HCT116 (cell line): ENCODE measurements at regions not wholly inside any gene's neighbourhood (a gene's known extent, or its start where the extent isn't known, plus 50 kb on each side); places are given as distances from the start of the nearest gene placed in this dataset.

Source experiments
- ATAC-seq: fragments of 200-7000 bp; cut with Tn5 transposase; 2 replicates; pipeline ENCODE4 v1.9.1; 2020; ENCODE audit warnings: mild to moderate bottlenecking, moderate library complexity
- BruUV-seq: library from RNA; stranded (reverse); fragments of 400-500 nt; replicated peaks from 2 replicates; lab custom pipeline; 2021; lab: Mats Ljungman, UMichigan
- CTCF ChIA-PET: fragments of 300-600 bp; sonication (Branson Sonifier 250); formaldehyde crosslinking; loops from one replicate; lab custom pipeline; 2021; ENCODE audit warnings: antibody characterized with exemption; lab: Charles Lee
- POLR2A ChIA-PET: fragments of 300-600, 350-600 bp; sonication (Branson Sonifier 250); formaldehyde crosslinking; loops from one replicate; lab custom pipeline; 2021; ENCODE audit warnings: antibody characterized with exemption; lab: Charles Lee
- RAD21 ChIA-PET, 2 experiments: fragments of 300-600 bp; sonication (Branson Sonifier 250); formaldehyde crosslinking; loops; one replicate each; lab custom pipeline; 2023; ENCODE audit warnings: low total read pairs in 2 of 2; ENCODE audit not compliant: uncharacterized antibody in 2 of 2, unreplicated experiment in 2 of 2, low non-redundant PET in 1 of 2; lab: Charles Lee
- DNase-seq: peaks from one replicate; pipeline ENCODE4 v3.0.0-alpha.2; 2010; ENCODE audit warnings: low read depth, low spot score
- H2AFZ ChIP-seq: fragments of 200-600 bp; shearing (Covaris generic), sonication (generic); 2 replicates; pipeline ENCODE4 v1.6.1; 2017; ENCODE audit warnings: low read depth, mixed run types, mixed read lengths, antibody characterized with exemption, low read length; ENCODE audit not compliant: poor library complexity, severe bottlenecking
- H3K27ac ChIP-seq: 2 replicates; pipeline ENCODE4 v1.5.1; 2012; ENCODE audit warnings: low read depth, low read length
- H3K27me3 ChIP-seq: fragments of 200-600 bp; sonication (generic); 2 replicates; pipeline ENCODE4 v1.6.1; 2016; ENCODE audit warnings: mixed run types, low read length, mixed read lengths; ENCODE audit not compliant: insufficient read depth
- H3K36me3 ChIP-seq, 2 experiments: fragments of 200-500 bp in 1 of 2; fragments of 200-600 bp in 1 of 2; sonication (Bioruptor generic) in 1 of 2; sonication (generic) in 1 of 2; 2 replicates each; pipeline versions ENCODE4 v1.5.1 to v1.6.1; 2014 to 2016; ENCODE audit warnings: low read length in 2 of 2, inconsistent platforms in 1 of 2, mixed read lengths in 1 of 2, mixed run types in 1 of 2; ENCODE audit not compliant: insufficient read depth in 2 of 2, control insufficient read depth in 1 of 2
- H3K4me1 ChIP-seq, 2 experiments: fragments of 200-600 bp in 1 of 2; sonication (generic) in 1 of 2; 2 replicates each; pipeline versions ENCODE4 v1.5.1 to v1.6.1; 2012 to 2017; ENCODE audit warnings: low read length in 2 of 2, inconsistent platforms in 1 of 2, mild to moderate bottlenecking in 1 of 2, mixed read lengths in 1 of 2, mixed run types in 1 of 2, moderate library complexity in 1 of 2; ENCODE audit not compliant: insufficient read depth in 2 of 2, control insufficient read depth in 1 of 2
- H3K4me2 ChIP-seq: fragments of 200-600 bp; sonication (generic); 2 replicates; pipeline ENCODE4 v1.6.1; 2017; ENCODE audit warnings: mixed run types, low read length, mixed read lengths
- H3K4me3 ChIP-seq, 2 experiments: fragments of 200-600 bp in 1 of 2; sonication (generic) in 1 of 2; replicated peaks in 1 of 2; 2 replicates each; pipeline ENCODE4 v1.5.1; 2011 to 2016; ENCODE audit warnings: low read length in 2 of 2, control low read depth in 1 of 2, low read depth in 1 of 2, mild to moderate bottlenecking in 1 of 2, mixed read lengths in 1 of 2, mixed run types in 1 of 2
- H3K79me2 ChIP-seq: fragments of 200-600 bp; sonication (generic); 2 replicates; pipeline ENCODE4 v1.6.1; 2017; ENCODE audit warnings: mild to moderate bottlenecking, mixed run types, low read length, moderate library complexity, mixed read lengths; ENCODE audit not compliant: insufficient read depth
- H3K9ac ChIP-seq: fragments of 200-600 bp; sonication (generic); 2 replicates; pipeline ENCODE4 v1.6.1; 2016; ENCODE audit warnings: low read length, mixed read lengths
- H3K9me2 ChIP-seq: fragments of 200-600 bp; sonication (generic), shearing (Covaris generic); 2 replicates; pipeline ENCODE4 v1.6.1; 2017; ENCODE audit warnings: mixed run types, mild to moderate bottlenecking, moderate library complexity; ENCODE audit not compliant: insufficient read depth
- H3K9me3 ChIP-seq, 2 experiments: fragments of 200-500 bp in 1 of 2; fragments of 200-600 bp in 1 of 2; sonication (Bioruptor generic) in 1 of 2; sonication (generic) in 1 of 2; 2 replicates each; pipeline ENCODE4 v1.6.1; 2014 to 2017; ENCODE audit warnings: low read length in 2 of 2, mixed read lengths in 2 of 2, inconsistent platforms in 1 of 2, low read depth in 1 of 2, mild to moderate bottlenecking in 1 of 2, mixed run types in 1 of 2, moderate library complexity in 1 of 2; ENCODE audit not compliant: control insufficient read depth in 1 of 2, insufficient read depth in 1 of 2
- H4K20me1 ChIP-seq: fragments of 200-600 bp; sonication (generic), shearing (Covaris generic); 2 replicates; pipeline ENCODE4 v1.6.1; 2017; ENCODE audit warnings: mixed run types, mild to moderate bottlenecking, moderate library complexity; ENCODE audit not compliant: insufficient read depth
- CBX3 ChIP-seq: IDR thresholded peaks from 2 replicates; pipeline ENCODE4 v1.6.1; 2012; ENCODE audit warnings: low read depth
- EGR1 ChIP-seq: IDR thresholded peaks from 2 replicates; pipeline ENCODE4 v1.6.1; 2012; ENCODE audit warnings: low read depth
- ELF1 ChIP-seq: IDR thresholded peaks from 2 replicates; pipeline ENCODE4 v1.6.1; 2012; ENCODE audit warnings: low read depth, borderline replicate concordance
- EZH2phosphoT487 ChIP-seq: fragments of 200-600 bp; IDR thresholded peaks from 2 replicates; pipeline ENCODE4 v1.6.1; 2018; ENCODE audit warnings: antibody characterized with exemption, borderline replicate concordance
- FOSL1 ChIP-seq: IDR thresholded peaks from 2 replicates; pipeline ENCODE4 v1.6.1; 2012; ENCODE audit warnings: low read depth
- SIN3A ChIP-seq: IDR thresholded peaks from 2 replicates; pipeline ENCODE4 v1.6.1; 2012; ENCODE audit warnings: low read depth
- SRF ChIP-seq: IDR thresholded peaks from 2 replicates; pipeline ENCODE4 v1.6.1; 2012; ENCODE audit warnings: low read depth
- TCF7L2 ChIP-seq: IDR thresholded peaks from 2 replicates; pipeline ENCODE4 v1.7.0; 2011; ENCODE audit warnings: borderline replicate concordance, inconsistent platforms; ENCODE audit not compliant: insufficient read depth, insufficient read length; ENCODE audit errors: extremely low read depth
- YY1 ChIP-seq: IDR thresholded peaks from 2 replicates; pipeline ENCODE4 v1.6.1; 2011; ENCODE audit warnings: low read length, low read depth, moderate library complexity, mild to moderate bottlenecking; ENCODE audit not compliant: insufficient replicate concordance; ENCODE audit errors: extremely low read depth
- ZFX ChIP-seq: fragments of 450-650 bp; IDR thresholded peaks from 2 replicates; pipeline ENCODE4 v1.6.1; 2017
- ZNF274 ChIP-seq: fragments of 200-500 bp; sonication (Bioruptor generic); IDR thresholded peaks from 2 replicates; pipeline ENCODE4 v1.6.1; 2014; ENCODE audit warnings: mild to moderate bottlenecking, low read depth, low read length, inconsistent platforms
- intact Hi-C: fragments of 100-400 bp; cut with micrococcal nuclease; formaldehyde crosslinking; loops from 2 replicates; pipeline ENCODE4 v1.10.0; 2022
- TF ChIP-seq, protein P1 (sequence below): IDR thresholded peaks from 2 replicates; pipeline ENCODE4 v1.6.1; 2011; ENCODE audit warnings: mild to moderate bottlenecking, low read length, moderate library complexity; ENCODE audit not compliant: insufficient replicate concordance; ENCODE audit errors: extremely low read depth
- TF ChIP-seq, protein P2 (sequence below): IDR thresholded peaks from 2 replicates; pipeline ENCODE4 v1.6.1; 2012

DNA sequence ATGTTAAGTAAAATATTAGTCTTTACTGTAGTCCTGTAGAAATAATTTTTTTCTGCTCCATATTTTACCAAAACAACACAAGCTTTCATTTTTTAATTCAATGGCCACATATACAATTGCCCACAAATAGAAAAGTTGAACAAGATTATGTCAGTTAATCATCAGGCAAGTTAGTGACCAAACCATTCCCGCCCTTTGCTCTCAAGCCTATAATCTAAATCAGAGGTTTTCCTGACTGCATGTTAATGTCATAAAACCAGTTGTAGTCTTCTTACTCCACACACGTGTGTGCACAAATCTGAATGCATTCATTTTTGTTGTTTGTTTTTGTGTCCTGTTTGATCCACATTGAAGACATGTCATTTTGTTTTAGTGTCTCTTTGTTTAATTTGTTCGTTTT, 1357.7 kb upstream of the GJE1 start:
- no peak overlapping the region for H2AFZ ChIP-seq
- H3K9ac ChIP-seq = no peak overlapping the region
- H4K20me1 ChIP-seq = no peaks in the 10 kb centered on the region
- ChIA-PET CTCF (no interaction called here), POLR2A (no interaction called here), RAD21 (no interaction called here)
- H3K4me1 ChIP-seq = peaks cover 0 to 8% of the 10 kb centered on the region in 2 experiments; a peak in 2 of 4 replicates
- DNase-seq = no peak
- no peaks in the 10 kb centered on the region for H3K79me2 ChIP-seq
- BruUV-seq = no TSS peak
- no peak overlapping the region for H3K4me2 ChIP-seq
- no peak overlapping the region for H3K27ac ChIP-seq
- no peak overlapping the region for H3K4me3 ChIP-seq
- no peak for ATAC-seq
- H3K27me3 ChIP-seq = no peaks in the 10 kb centered on the region
- TF ChIP-seq SRF (no peak), EGR1 (no peak), ELF1 (no peak), SIN3A (no peak), TCF7L2 (no peak), ZNF274 (no peak), ZFX (no peak), CBX3 (no peak), YY1 (no peak), FOSL1 (no peak), EZH2phosphoT487 (no peak)
- TF ChIP-seq, protein P1, sequence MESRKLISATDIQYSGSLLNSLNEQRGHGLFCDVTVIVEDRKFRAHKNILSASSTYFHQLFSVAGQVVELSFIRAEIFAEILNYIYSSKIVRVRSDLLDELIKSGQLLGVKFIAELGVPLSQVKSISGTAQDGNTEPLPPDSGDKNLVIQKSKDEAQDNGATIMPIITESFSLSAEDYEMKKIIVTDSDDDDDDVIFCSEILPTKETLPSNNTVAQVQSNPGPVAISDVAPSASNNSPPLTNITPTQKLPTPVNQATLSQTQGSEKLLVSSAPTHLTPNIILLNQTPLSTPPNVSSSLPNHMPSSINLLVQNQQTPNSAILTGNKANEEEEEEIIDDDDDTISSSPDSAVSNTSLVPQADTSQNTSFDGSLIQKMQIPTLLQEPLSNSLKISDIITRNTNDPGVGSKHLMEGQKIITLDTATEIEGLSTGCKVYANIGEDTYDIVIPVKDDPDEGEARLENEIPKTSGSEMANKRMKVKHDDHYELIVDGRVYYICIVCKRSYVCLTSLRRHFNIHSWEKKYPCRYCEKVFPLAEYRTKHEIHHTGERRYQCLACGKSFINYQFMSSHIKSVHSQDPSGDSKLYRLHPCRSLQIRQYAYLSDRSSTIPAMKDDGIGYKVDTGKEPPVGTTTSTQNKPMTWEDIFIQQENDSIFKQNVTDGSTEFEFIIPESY = no peak
- TF ChIP-seq, protein P2, sequence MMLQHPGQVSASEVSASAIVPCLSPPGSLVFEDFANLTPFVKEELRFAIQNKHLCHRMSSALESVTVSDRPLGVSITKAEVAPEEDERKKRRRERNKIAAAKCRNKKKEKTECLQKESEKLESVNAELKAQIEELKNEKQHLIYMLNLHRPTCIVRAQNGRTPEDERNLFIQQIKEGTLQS = no peak
- intact Hi-C loops = no loop called here
- no peaks in the 10 kb centered on the region; a peak in 1 of 4 replicates for H3K9me3 ChIP-seq
- no peaks in the 10 kb centered on the region for H3K36me3 ChIP-seq
- no peaks in the 10 kb centered on the region for H3K9me2 ChIP-seq
